ENCODE measurements at regions not wholly inside any gene's neighbourhood (a gene's known extent, or its start where the extent isn't known, plus 50 kb on each side); places are given as distances from the start of the nearest gene placed in this dataset.

GRCh38 chr2:134128746-134129145, 125.1 kb upstream of the MGAT5 start:
- TF ChIP-seq GABPA (IDR thresholded peaks at IDR 0.05; ENCODE audit: low read depth) (no peak), EP300 (IDR thresholded peaks at IDR 0.05; ENCODE audit: borderline replicate concordance in 1 of 2, low read depth in 1 of 2, low read length in 1 of 2) (no peak), CTCF (IDR thresholded peaks at IDR 0.05) (no peak), EZH2phosphoT487 (IDR thresholded peaks at IDR 0.05; ENCODE audit: borderline replicate concordance, low read depth) (no peak), POLR2AphosphoS5 (IDR thresholded peaks at IDR 0.05; ENCODE audit: low read depth, low read length) (no peak), RCOR1 (IDR thresholded peaks at IDR 0.05; ENCODE audit: low read length) (no peak), USF2 (IDR thresholded peaks at IDR 0.05; ENCODE audit: borderline replicate concordance, low read depth, low read length) (no peak), CHD2 (IDR thresholded peaks at IDR 0.05; ENCODE audit: low read length, partially characterized antibody) (no peak), SIN3A (IDR thresholded peaks at IDR 0.05; ENCODE audit: borderline replicate concordance, low read depth, low read length) (no peak), RXRA (IDR thresholded peaks at IDR 0.05; ENCODE audit: borderline replicate concordance, low read depth) (no peak), FOSL2 (IDR thresholded peaks at IDR 0.05; ENCODE audit: borderline replicate concordance, low read depth) (no peak), MAX (IDR thresholded peaks at IDR 0.05; ENCODE audit: low read depth) (no peak), TAF1 (IDR thresholded peaks at IDR 0.05; ENCODE audit: borderline replicate concordance, low read depth, low read length) (no peak)
